Left forelimb (tissue), 1 donor: ENCODE measurements at regions not wholly inside any gene's neighbourhood (a gene's known extent, or its start where the extent isn't known, plus 50 kb on each side); places are given as distances from the start of the nearest gene placed in this dataset.
"Not testable (repeated sequence)": the region's sequence is repeated elsewhere in the genome, so short reads cannot be mapped to it uniquely, and the experiment has no call there.

Source experiments
- DNase-seq: peaks from one replicate; pipeline ENCODE4 v3.0.0-alpha.2; 2018; ENCODE audit warnings: low spot score

DNA sequence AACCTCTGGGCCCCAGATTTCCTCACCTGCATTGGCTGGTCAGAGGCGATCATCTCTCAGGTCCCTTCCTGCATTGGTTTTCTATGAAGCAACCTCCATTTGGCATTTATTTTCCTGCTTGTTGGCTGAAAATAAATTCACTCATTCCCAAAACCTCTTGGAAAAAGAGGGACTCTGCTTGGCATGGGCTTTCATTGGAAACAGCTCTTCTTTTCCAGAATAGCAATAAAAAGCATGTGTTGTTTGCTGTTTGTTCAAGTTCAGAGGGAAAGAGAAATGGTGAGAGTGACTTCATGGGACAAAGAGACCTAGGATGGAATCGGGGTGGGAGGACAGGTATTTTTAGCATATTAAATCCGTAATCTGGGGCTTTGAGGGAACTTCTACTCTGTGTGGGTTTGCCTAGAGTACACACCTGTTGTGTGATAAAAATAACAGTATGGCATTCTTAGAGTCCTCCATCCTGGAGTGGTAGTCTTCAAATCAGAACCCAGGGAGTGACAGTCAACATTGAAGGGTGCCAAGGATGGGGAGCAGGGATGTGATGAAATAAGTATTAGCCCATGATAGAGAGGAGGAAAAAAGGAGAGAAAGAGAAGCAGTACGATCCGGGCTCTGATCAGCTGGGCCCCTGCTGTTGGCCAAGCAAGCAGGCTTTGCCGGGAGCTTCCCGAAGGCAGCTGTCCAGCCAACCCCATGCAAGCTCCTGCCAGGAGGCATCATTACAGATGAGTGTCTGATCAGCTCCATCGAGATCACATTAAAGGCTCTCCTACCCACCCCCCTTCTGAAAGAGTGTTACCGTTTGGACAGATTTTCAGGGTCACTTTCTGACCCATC is 131.9 kb upstream of the NFIA start:
- DNase-seq, result no peak

DNA sequence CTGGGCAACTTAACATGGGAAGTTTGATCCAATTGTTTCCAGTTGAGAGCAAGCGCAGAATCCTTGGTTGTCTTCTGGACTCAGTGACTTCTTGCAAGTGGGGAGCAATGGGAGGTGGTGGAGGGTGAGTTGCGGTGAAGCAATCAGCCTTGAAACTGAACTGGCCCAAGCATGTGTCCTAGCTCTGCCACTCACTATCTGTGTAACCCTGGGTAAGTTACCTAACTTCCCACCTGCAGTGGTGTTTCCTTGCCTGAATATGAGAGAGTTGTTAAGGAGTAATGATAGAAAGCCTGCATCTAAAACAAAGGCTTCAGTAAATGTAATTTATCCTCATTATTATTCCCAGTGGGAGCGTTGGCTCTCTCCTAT is 132.5 kb upstream of the NFIA start:
- DNase-seq, result no peak

DNA sequence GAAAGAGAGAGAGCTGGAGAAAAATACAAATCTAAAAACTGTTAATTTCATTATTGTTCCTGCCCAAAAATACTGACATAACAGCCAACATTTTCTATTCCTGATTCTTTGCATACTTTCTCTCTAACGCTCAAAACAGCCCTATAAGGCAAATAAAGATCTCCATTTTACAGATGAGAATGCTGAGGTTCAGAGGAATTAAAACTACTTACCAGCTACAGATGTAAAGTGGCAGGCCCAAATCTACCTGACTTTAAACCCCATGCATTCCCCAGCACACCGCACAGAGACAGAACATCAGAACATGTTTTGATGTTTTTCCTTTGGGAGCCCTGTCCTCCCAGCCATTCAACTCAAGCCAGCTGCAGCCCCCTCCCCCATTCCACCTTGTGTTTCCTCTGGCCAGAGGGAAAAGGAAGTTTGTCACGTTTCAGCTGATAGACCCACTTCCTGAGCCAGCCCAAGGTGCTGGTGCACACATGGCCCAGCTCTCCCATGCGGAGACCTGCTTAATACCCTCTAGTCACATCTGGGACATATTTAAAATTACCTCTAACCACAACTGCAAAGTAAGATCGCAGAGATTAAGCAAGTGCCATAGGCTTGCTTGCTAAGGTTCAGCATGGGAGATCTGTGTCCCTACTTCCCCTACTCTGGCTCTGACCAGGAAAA is 133.1 kb upstream of the NFIA start:
- DNase-seq, result no peak

DNA sequence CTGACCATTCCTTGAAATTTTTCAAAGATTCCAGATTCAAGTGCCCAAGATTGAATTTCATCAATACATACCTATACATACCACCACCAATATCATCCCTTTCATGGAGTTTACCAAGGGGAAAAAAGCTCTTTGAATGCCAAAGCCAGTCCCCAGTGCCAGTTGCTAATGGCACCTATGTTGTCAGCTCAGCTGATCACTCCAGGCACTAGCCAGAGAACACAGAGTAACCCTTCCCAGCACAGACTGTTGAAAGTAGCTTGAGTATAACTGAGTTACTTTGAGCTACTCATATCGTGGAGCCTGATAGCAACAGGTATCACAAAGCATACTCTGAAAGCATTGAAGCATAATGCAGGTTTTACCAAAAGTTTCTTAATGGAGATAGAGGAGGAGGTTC is 133.9 kb upstream of the NFIA start:
- DNase-seq, result no peak

DNA sequence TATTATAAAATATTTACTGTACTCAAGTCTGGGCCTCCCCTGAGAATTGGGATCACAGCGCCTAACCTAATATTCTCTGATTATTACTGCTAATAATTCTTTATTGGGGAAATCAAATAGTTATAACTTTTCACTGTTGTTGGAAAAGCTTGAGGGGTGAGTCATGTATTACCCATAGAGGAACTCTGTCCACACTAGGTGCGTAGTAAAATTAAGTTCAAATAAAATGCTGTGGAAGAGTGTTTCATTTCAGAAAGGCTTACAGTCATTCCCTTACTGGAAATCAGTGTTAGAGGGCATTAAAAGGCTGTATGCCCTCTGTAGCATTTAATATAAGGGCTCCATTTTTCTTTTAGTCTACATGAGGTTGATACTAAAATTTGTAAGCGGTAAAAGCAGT is 135.0 kb upstream of the NFIA start:
- DNase-seq, result no peak

DNA sequence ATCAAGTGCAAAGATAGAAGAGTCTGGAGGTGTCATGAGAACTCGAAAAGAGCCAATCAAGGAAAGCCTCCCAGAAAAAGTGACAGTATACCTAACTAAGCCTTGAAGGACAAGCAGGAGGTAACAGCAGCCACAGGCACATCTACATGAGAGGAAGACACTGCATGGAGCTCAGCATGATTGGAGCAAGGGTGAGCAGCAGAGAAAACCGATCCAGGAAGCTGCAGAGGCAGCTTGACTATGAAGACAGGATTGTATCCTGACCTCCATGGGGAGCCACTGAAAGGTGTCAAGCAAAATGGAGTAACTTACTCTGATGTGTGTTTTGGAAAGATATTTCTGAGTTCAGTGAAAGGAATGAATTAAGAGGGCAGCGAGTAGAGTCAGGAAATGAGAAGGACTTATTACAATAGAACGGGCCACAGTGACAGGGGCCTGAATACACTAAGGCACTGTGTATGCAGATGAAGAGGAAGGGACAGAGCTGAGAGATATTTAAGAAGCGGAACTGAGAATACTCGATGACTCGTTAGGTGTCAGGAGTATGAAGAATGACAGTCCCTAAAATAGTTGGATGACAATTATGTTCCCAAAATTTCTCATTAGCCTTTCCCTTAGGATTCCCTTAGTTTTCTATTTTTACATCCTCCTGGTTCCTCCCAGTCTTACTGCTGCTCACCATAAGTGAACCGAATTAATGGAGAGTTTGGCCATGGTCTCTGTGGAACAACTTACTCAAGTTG is 139.3 kb upstream of the NFIA start:
- no peak for DNase-seq

DNA sequence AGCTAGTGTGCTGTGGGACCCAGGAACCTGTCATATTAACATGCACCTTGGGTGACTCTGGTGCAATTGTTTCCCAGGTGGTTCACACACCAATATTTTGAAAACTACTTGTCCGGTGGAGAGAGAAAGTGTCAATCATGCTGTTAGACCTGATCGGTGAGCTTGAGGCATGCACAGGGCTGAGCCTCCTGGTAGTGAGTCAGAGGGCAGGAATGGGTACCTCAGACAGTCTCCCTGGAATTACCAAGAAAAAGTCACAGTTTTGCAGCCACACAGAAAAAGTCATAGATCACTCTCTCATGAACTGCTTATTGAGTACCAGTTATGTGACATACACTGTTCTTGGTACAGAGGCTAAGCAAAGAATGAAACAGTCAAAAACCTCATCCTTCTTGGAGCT is 140.1 kb upstream of the NFIA start:
- no peak for DNase-seq

DNA sequence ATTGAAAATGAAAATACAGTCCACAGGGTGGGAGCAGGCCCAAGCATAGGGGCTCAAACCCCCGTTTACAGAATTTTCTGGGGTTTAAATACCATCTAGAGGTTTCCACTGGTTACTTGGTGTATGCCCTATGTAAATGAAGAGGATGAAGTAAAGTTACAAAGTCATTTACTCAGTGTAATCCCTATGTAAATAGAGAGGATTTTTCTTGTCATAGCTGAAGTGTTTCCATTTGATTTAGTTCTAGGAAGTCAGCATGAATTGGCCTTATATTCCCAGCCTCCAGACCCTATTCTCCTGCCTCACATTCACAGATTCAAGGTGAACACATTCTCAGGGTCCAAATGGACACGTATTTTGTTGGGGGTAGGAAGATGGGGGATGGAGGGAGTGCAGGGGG is 141.7 kb upstream of the NFIA start:
- not testable (repeated sequence) for DNase-seq

DNA sequence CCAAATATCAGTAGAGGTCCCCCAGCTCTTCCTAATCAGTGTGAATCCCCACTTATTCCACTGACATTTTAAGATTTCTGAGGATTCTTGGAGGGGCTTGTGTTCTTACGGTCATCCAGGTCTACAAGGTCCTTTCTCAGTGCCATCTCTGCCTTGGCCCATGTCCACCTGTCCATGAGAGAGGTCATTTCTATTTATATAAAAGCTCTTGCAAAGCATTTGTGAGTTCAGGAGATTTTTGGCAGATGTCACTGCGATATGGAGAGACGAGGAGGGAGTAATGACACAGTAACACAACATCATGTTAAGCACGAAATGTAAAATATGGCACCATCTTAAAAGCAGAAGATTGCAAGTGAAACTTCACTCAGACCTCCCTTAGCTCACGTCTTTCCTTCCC is 144.6 kb upstream of the NFIA start:
- no peak for DNase-seq

DNA sequence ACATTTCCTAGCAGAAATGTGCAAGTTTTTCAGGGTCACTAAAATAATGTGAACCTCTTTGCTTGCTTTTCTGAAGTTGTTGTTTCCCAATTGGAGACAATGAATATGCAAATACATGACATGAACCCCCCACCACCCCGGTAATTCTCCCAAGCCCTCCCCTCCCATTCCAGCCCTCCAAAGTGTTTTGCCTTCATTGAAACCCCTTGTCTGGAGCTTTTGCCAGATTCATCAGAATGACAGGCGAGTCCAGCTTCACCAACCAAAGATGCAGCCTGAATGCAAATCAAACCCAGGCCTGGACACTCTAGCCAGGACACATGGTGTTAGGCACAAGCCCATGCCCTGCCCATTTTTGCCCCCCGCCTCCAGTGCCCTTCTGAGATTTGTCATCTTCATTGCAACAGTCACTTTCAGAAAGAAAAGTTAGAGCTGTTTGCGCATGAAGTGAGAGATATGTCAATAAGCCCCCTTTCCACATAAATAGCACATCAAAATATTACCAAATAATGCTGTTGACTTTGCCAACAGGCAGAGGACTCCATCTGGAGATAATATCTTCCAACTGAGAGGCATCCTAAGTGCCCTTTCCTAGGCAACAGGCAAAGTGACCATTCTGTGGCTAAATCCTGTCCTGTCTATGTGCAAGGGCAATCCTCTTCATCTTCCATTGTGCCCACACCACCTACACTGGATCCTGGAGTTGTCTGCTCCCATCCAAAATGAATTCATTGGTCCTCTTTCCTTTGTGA is 145.6 kb upstream of the NFIA start:
- no peak for DNase-seq

DNA sequence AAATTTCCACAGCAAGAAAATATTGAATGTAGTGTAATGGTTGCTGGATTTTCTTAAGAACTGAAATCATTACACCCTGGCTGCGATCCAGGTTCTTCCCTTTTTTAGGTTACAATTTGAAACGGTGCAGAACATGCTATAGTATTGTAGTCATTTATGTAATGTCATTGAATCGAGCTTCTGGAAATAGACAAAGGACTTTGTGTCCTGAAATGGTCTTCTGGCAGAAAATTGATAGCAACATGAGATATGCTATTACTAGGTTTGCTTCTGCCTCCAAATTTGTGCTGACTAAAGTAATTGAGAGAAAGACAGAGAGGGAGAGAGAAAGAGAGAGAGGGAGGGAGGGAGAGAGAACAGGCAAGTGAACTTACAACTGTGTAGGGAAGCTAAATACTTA is 146.2 kb upstream of the NFIA start:
- no peak for DNase-seq

DNA sequence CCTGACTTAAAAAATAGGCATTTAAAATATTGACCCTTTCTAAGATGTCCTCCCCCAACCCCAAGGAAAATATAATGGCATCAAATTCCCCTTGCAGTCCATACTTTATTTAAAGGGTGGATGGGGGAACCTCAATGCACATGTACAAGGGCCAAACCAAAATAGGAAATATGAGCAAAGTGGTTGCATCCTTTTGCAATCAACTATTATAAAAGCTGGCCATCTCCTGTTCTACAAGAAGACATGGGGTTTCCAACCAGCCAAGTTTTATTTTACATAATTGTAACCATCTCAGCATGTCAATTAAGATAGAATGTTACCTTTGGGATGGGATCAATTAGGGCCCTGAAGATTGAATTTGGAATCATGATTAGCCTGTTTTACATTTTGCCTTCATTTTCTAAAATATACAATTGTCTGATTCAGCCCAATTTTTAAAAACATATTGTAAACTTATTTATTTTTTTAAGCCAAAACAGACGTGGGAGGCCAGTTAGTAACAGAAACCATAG is 146.7 kb upstream of the NFIA start:
- no peak for DNase-seq

DNA sequence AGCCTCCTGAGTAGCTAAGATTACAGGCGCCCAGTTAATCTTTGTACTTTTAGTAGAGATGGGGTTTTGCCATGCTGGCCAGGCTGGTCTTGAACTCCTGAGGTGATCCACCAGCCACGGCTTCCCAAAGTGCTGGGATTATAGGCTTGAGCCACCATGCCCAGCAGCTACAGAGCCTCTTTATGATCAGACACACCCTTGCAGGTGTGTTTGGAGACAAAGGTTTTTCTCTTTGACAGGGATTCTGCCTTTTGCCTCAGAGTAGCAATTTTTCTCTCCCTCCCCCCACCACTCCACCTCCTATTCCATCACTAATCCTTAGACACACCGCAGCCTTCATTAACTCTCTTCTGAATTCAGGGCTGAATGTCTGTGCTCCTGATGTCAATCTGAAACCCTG is 152.2 kb upstream of the NFIA start:
- DNase-seq, result no peak

DNA sequence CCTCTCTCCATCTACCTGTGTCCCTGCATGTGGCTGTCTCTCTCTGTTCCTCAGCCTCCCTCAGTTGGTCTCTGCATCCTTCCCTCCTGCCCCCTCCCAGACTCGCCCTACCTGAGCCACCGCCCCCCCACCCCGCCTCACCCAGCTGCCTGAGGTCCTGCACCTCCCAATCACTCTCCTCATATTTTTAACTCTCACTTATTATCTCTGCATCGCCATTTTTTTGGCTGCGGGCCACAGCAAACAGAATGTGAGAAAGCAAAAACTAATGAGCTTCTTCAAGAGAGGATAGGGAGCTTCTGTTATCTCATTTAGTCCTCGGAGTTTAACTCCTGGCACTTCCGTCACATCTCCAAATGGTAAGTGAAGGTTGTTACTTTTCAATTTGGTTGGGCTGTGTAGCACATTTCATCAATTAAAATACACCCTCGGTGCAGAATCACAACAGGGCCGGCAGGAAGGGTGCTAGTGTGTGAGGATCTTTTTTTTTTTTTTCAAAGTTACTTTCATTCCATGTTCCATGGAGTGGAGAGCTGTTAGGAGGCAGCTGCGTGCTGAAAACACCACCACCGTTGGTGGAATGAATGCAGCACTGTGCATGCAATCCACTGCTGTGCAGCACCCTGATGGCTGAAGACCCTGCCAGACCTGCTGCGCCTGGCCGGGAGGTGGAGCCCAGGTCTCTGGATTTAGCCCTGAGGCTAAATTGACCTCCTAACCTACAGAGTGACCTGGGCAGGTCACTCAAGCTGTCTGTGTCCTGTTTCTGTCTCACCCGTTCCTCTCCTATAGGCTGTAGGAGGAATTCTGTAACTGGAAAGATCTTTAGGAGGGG is 157.2 kb upstream of the NFIA start:
- no peak for DNase-seq

DNA sequence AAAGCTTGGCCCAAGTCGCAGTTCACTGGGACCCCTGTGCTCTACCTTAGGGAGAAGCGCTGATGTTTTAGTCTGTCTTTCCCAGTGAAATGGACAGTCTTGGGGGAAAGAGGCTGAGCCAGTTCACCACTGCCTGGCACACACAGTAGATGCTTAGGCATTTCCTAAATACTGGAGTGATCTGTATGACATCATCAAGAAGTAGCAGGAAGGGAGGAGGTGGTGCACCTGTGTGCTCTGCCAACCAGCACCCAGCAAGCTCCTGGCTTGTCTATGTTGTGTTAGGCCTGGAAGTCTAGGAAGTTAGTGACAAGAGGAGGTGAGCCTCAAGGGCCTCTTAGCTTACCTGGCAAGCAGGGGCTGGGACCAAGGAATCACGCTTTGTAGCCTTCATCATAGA is 158.2 kb upstream of the NFIA start:
- no peak for DNase-seq

DNA sequence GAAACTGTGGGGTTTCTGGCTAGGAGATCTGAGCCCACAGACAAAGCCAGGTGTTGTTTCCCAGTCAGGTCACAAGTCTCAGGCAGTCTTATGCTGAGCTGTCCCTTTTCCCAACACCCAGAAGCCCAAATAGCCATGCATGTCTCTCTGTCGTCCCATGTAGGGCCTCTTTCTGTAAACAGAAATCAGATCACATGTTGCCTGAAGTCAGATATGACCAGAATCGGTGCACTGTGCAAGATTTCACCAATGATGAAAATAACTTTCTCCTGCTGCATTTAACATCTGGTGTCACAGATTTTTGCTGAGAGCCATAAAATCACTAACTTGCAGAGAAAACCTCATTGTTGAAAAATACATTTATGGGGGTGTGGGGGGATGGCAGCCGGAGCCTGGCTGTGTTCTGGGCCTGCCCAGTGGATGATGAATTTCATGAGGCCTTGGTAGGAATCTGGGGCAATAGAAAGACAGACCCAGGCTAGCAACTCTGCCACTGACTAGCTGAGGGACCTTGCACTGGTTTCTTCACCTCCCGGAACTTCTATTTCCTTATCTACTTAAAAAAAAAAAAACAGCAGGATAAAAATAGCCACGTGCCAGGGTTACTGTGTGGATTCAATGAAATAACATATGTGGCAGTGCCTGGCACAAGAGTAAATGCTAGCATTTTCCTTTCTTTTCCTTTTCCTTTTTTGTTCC is 158.8 kb upstream of the NFIA start:
- no peak for DNase-seq

DNA sequence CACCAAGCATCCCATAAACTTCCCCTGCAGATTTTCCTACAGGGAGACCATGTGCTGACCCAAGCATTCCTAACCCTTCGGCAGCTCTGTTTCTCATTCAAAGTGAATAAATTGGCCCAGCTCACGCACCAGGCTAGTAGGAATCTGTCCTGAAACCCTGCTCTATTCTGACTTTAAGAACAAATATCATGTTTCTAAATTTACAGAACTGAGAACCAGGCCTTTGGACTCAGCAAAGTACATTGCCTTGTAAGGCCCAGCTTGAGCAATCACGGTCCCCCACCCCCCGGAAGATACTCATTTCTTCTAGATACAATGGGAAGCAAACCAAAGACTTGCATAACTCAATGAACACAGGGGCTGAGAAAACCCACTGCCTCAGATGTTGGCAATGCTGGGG is 160.1 kb upstream of the NFIA start:
- DNase-seq, result no peak

DNA sequence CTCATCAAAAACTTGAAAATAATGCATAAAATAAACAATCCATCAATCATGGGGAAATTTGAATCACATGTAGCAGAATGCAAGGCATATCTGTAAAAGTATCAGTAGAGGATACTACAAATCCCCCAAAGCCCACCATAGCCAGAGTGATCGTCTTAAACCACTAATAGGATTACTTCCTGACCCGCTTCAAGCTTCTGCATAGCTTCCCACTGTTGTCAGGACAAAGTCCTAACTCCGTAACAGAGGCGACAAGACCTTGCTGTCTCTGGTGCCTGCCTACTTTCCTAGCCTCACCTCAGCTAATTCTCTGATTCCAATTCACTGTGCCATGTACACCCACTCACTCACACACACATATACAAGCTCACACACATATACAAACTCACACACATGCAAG is 161.2 kb upstream of the NFIA start:
- DNase-seq, result no peak

DNA sequence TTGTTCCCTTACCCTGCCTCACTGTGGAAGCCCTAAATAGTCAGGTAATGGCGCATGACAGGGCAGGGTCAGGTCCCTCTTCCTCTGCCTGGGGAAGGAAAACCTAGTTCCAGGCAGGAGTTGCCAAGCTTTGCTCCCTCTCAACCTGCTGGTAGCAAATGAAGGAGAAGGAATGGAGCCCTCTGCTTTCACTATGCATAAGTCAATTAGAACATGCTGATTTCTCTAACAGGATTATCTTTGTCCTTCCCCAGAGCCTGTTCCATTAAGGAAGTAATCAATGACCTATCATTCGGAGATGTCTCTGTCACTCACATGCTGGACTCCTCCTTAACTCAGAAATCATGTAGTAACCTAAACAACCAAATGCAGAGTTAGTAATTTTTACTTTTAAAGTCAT is 161.8 kb upstream of the NFIA start:
- DNase-seq, result no peak

DNA sequence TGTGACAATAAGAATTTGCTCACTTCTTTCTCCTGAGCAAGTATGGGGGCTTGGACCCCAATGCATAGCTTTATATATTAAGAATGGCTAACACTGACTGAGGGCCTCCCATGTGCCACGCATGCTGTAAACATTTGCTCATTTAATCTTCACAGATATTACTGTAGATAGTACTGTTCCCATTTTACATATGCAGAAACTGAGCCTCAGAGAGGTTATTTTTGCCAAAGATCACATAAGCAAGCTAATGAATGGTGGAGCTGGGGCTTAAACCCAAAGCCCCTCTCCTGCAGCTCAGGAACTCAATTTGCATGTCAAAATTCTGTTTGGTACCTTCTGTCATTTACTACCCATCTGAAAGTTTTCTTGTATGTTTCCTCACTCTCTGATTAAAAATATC is 163.5 kb upstream of the NFIA start:
- DNase-seq, result no peak

DNA sequence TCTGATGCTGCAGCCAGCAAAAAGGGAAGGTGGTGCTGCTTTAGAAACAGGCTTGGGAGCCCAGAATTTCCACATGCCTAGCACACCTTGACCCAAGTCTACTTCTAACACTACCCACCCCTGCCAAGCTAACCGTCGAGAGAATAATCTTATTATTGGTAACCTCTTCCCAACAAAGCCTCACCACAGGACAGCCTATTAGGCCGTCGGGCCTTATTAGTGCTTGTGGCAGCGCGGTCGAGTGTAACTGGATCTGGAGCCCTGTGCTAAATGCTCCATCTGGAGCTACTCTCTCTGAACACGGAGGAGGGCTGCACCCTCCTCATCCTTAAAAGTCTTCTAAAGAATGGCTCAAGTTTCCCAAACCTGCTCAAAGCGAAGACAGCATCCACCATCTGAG is 165.5 kb upstream of the NFIA start:
- no peak for DNase-seq
